GM19023 (cell line): ENCODE measurements at regions not wholly inside any gene's neighbourhood (a gene's known extent, or its start where the extent isn't known, plus 50 kb on each side); places are given as distances from the start of the nearest gene placed in this dataset.

Source experiments
- ATAC-seq: cut with Tn5 transposase; IDR thresholded peaks from one replicate; pipeline ENCODE4 v1.9.1; 2021; ENCODE audit warnings: mild to moderate bottlenecking, moderate library complexity; ENCODE audit not compliant: unreplicated experiment

- ATAC-seq = no peak
Measured at GRCh38 chr13:32960626-32961025, 55.6 kb upstream of the KL start.

GRCh38 chr13:32961724-32962123 lies 54.5 kb upstream of the KL start:
- no peak for ATAC-seq

GRCh38 chr13:32962342-32962741 lies 53.9 kb upstream of the KL start:
- ATAC-seq = no peak

GRCh38 chr13:32964987-32965386 lies 51.2 kb upstream of the KL start:
- no peak for ATAC-seq
